ENCODE measurements at regions not wholly inside any gene's neighbourhood (a gene's known extent, or its start where the extent isn't known, plus 50 kb on each side); places are given as distances from the start of the nearest gene placed in this dataset.

GRCh38 chr13:70457474-70457873 lies 349.2 kb upstream of the KLHL1 start:
- intact Hi-C loops (cut with DNase I) = no loop called here
- no peaks in the 10 kb centered on the region for H3K9me3 ChIP-seq (replicated peaks in 1 of 3)
- TF ChIP-seq CTCF (IDR thresholded peaks at IDR 0.05) (no peak), POLR2A (IDR thresholded peaks at IDR 0.05) (no peak)
- H3K4me1 ChIP-seq (replicated peaks in 1 of 2) = no peaks in the 10 kb centered on the region
- H3K27ac ChIP-seq = no peak overlapping the region
- no peak overlapping the region for H3K4me3 ChIP-seq
- no peak for DNase-seq
- no peaks in the 10 kb centered on the region for H3K27me3 ChIP-seq
- no peaks in the 10 kb centered on the region for H3K36me3 ChIP-seq (replicated peaks in 1 of 2)
- 61 to 100% (median 87%) methylated on average over 1 of the region's 1 CpG for WGBS, 4 donors

DNA sequence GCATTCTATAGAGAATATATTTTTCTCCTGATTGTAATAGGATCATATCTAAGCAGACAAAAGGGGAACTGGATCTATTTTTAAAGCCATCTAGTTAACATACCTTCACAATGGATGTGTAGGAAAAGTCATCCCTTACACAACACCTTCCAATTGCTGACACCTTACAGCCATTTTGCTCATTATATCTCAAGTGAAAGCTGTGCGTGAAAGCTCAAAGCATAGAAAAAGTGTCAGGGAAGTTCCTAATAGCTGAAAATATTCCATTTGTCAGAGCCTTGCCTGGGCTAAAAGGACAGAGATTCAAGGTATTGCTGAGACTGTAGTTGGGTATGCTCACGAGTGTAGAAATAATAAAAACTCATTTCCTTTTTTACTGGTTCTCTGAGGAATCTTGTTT lies 340.6 kb upstream of the KLHL1 start:
- Histone ChIP-seq H3K36me3 (replicated peaks in 1 of 2) (no peaks in the 10 kb centered on the region), H3K9me3 (replicated peaks in 1 of 3) (no peaks in the 10 kb centered on the region), H3K4me3 (no peak overlapping the region), H3K4me1 (replicated peaks in 1 of 2) (no peaks in the 10 kb centered on the region), H3K27me3 (no peaks in the 10 kb centered on the region), H3K27ac (no peak overlapping the region)
- intact Hi-C loops (cut with DNase I) = no loop called here
- WGBS, 4 donors = 77 to 88% (median 82%) methylated on average over 2 of the region's 2 CpGs
- DNase-seq = no peak
- no peak for TF ChIP-seq CTCF (IDR thresholded peaks at IDR 0.05)
- TF ChIP-seq POLR2A (IDR thresholded peaks at IDR 0.05) = no peak

GRCh38 chr13:70432276-70432805 lies 324.1 kb upstream of the KLHL1 start:
- Histone ChIP-seq H3K4me1 (replicated peaks in 1 of 2) (no peaks in the 10 kb centered on the region), H3K27ac (no peak overlapping the region), H3K9me3 (replicated peaks in 1 of 3) (no peaks in the 10 kb centered on the region), H3K4me3 (no peak overlapping the region), H3K27me3 (no peaks in the 10 kb centered on the region), H3K36me3 (replicated peaks in 1 of 2) (no peaks in the 10 kb centered on the region)
- TF ChIP-seq POLR2A (IDR thresholded peaks at IDR 0.05) = no peak
- no peak for TF ChIP-seq CTCF (IDR thresholded peaks at IDR 0.05)
- WGBS, 4 donors = 78 to 88% (median 80%) methylated on average over 2 of the region's 2 CpGs
- intact Hi-C loops (cut with DNase I) = no loop called here
- no peak for DNase-seq

GRCh38 chr13:70430256-70430655 lies 322.0 kb upstream of the KLHL1 start:
- H3K27me3 ChIP-seq = no peaks in the 10 kb centered on the region
- TF ChIP-seq POLR2A (IDR thresholded peaks at IDR 0.05) (no peak), CTCF (IDR thresholded peaks at IDR 0.05) (no peak)
- H3K36me3 ChIP-seq (replicated peaks in 1 of 2) = no peaks in the 10 kb centered on the region
- no peaks in the 10 kb centered on the region for H3K4me1 ChIP-seq (replicated peaks in 1 of 2)
- intact Hi-C loops (cut with DNase I) = no loop called here
- H3K27ac ChIP-seq = no peak overlapping the region
- H3K4me3 ChIP-seq = no peak overlapping the region
- no peak for DNase-seq
- H3K9me3 ChIP-seq (replicated peaks in 1 of 3) = no peaks in the 10 kb centered on the region
